Astrocyte of the cerebellum (primary cell): ENCODE measurements at regions not wholly inside any gene's neighbourhood (a gene's known extent, or its start where the extent isn't known, plus 50 kb on each side); places are given as distances from the start of the nearest gene placed in this dataset.

ENCODE experiments used
- DNase-seq: peaks from one replicate; pipeline ENCODE4 v3.0.0-alpha.2; 2011; ENCODE audit warnings: low read depth
- H3K4me3 ChIP-seq: 2 replicates; pipeline ENCODE4 v1.5.1; 2011; ENCODE audit warnings: mild to moderate bottlenecking, low read depth, low read length, moderate library complexity
- CTCF ChIP-seq: IDR thresholded peaks from 2 replicates; pipeline ENCODE4 v1.5.1; 2012; ENCODE audit warnings: low read length, low read depth, moderate library complexity, mild to moderate bottlenecking; ENCODE audit errors: missing control alignments
- in situ Hi-C: cut with HindIII; loops from 2 replicates; pipeline ENCODE4 v1.10.0; 2017; ENCODE audit warnings: low sequenced_read_pairs

- in situ Hi-C loops: no loop called here
- no peak overlapping the region for H3K4me3 ChIP-seq
- peak; percentile 12 for DNase-seq
- TF ChIP-seq CTCF: no peak
Observed at GRCh38 chr11:28464252-28464867, 356.2 kb downstream of the METTL15 start.

GRCh38 chr11:28463826-28464225 lies 355.6 kb downstream of the METTL15 start:
- no peak for TF ChIP-seq CTCF
- H3K4me3 ChIP-seq: no peak overlapping the region
- in situ Hi-C loops: no loop called here
- DNase-seq: peak; percentile 13

GRCh38 chr11:28461846-28462245 lies 353.7 kb downstream of the METTL15 start:
- TF ChIP-seq CTCF: no peak
- no peak for DNase-seq
- in situ Hi-C loops: no loop called here
- no peak overlapping the region for H3K4me3 ChIP-seq

GRCh38 chr11:28461338-28461737 lies 353.1 kb downstream of the METTL15 start:
- no peak for DNase-seq
- H3K4me3 ChIP-seq: no peak overlapping the region
- no peak for TF ChIP-seq CTCF
- in situ Hi-C loops: no loop called here

GRCh38 chr11:28460348-28460747 lies 352.2 kb downstream of the METTL15 start:
- in situ Hi-C loops: no loop called here
- no peak for TF ChIP-seq CTCF
- DNase-seq: no peak

GRCh38 chr11:28459912-28460311 lies 351.7 kb downstream of the METTL15 start:
- no peak for TF ChIP-seq CTCF

More at GRCh38 chr11:28460348-28460747, 352.2 kb downstream of the METTL15 start:
- H3K4me3 ChIP-seq: no peak overlapping the region

More at GRCh38 chr11:28459912-28460311, 351.7 kb downstream of the METTL15 start:
- in situ Hi-C loops: no loop called here
- no peak for DNase-seq
- H3K4me3 ChIP-seq: no peak overlapping the region
